Aorta (tissue), 5 donors: ENCODE measurements at regions not wholly inside any gene's neighbourhood (a gene's known extent, or its start where the extent isn't known, plus 50 kb on each side); places are given as distances from the start of the nearest gene placed in this dataset.

Experiments
- ATAC-seq: fragments of 200-7000 bp; cut with Tn5 transposase; one replicate; pipeline ENCODE4 v1.9.1; 2022; ENCODE audit warnings: moderate library complexity; ENCODE audit not compliant: low FRiP score
- DNase-seq, 2 donors: peaks; one replicate each; pipeline ENCODE4 v3.0.0-alpha.2; 2020
- H3K27ac ChIP-seq, 2 donors: one replicate each; pipeline ENCODE4 v1.5.1; 2013; ENCODE audit warnings: low read length in 2 of 2, mild to moderate bottlenecking in 2 of 2, moderate library complexity in 2 of 2, control low read depth in 1 of 2, inconsistent platforms in 1 of 2, low read depth in 1 of 2
- H3K27me3 ChIP-seq, 2 donors: one replicate each; pipeline ENCODE4 v1.6.1; 2013; ENCODE audit warnings: control low read depth in 1 of 2, low read length in 1 of 2, mild to moderate bottlenecking in 1 of 2, moderate library complexity in 1 of 2; ENCODE audit not compliant: insufficient read depth in 2 of 2, control insufficient read depth in 1 of 2
- H3K36me3 ChIP-seq, 2 donors: one replicate each; pipeline ENCODE4 v1.6.1; 2013; ENCODE audit warnings: control low read depth in 1 of 2, low read length in 1 of 2, mild to moderate bottlenecking in 1 of 2; ENCODE audit not compliant: insufficient read depth in 2 of 2, control insufficient read depth in 1 of 2
- H3K4me1 ChIP-seq, 2 donors: one replicate each; pipeline ENCODE4 v1.6.1; 2013; ENCODE audit warnings: low read length in 2 of 2, control low read depth in 1 of 2, mild to moderate bottlenecking in 1 of 2, moderate library complexity in 1 of 2; ENCODE audit not compliant: insufficient read depth in 2 of 2, control insufficient read depth in 1 of 2
- H3K4me3 ChIP-seq, 2 donors: one replicate each; pipeline ENCODE4 v1.5.1; 2013; ENCODE audit warnings: low read length in 2 of 2, control low read depth in 1 of 2, mild to moderate bottlenecking in 1 of 2
- H3K9me3 ChIP-seq: one replicate; pipeline ENCODE4 v1.6.1; 2013; ENCODE audit warnings: mild to moderate bottlenecking, low read length; ENCODE audit not compliant: control insufficient read depth
- WGBS, 2 donors: extraction: QIAGEN DNeasy Blood & Tissue Kit; methylation state at CpG; one replicate each; pipeline ENCODE4 v1.1.7; 2013; 5-methylcytosine and 5-hydroxymethylcytosine counted together
- intact Hi-C, 2 donors: fragments of 100-400 bp; cut with DNase I; formaldehyde crosslinking; loops; one replicate each; pipeline versions ENCODE4 v1.14.2 to v1.15.0; 2022
- donor health status: healthy with polysubstance abuse.
- donor health status: Bipolar disorder and iron deficiency.
- donor health status: DM: no; HTN: no; CAD: no.
- donor health status: DM: no; HTN: no; CAD: no.
- donor health status: DM: yes; HTN: yes; CAD: no.

DNA sequence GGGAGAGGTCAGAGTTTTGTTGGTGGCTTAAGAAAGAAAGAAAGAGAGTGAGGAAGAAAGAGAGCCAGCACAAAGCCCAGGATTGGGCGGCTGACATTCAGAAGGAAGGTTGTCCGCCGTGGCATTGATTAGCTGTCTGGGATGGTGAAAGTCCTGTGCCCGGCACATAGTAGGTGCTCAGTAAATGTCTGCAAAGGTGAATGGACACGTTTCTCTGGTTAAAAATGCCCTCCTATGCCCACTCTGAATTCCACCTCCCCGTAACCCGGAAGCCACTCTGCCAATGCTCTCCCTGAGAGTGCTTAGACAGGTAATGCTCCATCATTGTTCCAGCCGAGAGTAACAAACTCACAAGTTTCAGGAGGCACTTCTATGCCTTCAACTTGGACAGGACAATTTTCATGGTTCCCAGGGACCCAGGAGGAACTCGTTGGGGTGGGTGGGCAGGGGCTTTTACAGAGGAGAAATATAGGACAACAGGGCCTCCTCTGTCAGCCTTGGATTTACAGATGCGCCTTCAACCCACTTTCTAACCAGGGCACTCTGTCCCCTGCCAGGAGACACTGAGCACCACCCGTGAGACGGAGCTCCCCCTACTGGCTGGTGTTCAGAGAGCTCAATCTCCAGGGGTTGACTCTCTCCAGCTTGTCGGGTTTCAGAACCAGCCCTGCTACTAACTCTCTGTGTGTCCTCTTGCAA lies 411.5 kb upstream of the ZMIZ1 start:
- no peak overlapping the region for H3K4me3 ChIP-seq
- no peaks in the 10 kb centered on the region for H3K4me1 ChIP-seq
- ATAC-seq (peak; percentile 83), DNase-seq (peak; percentile 86 to 90)
- no peak overlapping the region for H3K27ac ChIP-seq
- H3K36me3 ChIP-seq: no peaks in the 10 kb centered on the region
- intact Hi-C loops: loop anchor here (2.0 to 10.0 kb wide), 4 partner anchors 445 to 613 kb away; no protein-coding TSS in a partner anchor
- no peaks in the 10 kb centered on the region for H3K27me3 ChIP-seq
- no peaks in the 10 kb centered on the region for H3K9me3 ChIP-seq
- WGBS, 2 donors: 77 to 78% methylated on average over 13 of the region's 13 CpGs

GRCh38 chr10:78657862-78658165 lies 411.0 kb upstream of the ZMIZ1 start:
- Histone ChIP-seq H3K27me3 (no peaks in the 10 kb centered on the region), H3K4me1 (no peaks in the 10 kb centered on the region), H3K9me3 (no peaks in the 10 kb centered on the region), H3K36me3 (no peaks in the 10 kb centered on the region), H3K4me3 (no peak overlapping the region), H3K27ac (no peak overlapping the region)
- ATAC-seq: no peak
- DNase-seq: no peak
- WGBS, 2 donors: 93 to 100% methylated on average over 1 of the region's 1 CpG
- intact Hi-C loops: loop anchor here (2.0 to 10.0 kb wide), 4 partner anchors 445 to 613 kb away; no protein-coding TSS in a partner anchor

DNA sequence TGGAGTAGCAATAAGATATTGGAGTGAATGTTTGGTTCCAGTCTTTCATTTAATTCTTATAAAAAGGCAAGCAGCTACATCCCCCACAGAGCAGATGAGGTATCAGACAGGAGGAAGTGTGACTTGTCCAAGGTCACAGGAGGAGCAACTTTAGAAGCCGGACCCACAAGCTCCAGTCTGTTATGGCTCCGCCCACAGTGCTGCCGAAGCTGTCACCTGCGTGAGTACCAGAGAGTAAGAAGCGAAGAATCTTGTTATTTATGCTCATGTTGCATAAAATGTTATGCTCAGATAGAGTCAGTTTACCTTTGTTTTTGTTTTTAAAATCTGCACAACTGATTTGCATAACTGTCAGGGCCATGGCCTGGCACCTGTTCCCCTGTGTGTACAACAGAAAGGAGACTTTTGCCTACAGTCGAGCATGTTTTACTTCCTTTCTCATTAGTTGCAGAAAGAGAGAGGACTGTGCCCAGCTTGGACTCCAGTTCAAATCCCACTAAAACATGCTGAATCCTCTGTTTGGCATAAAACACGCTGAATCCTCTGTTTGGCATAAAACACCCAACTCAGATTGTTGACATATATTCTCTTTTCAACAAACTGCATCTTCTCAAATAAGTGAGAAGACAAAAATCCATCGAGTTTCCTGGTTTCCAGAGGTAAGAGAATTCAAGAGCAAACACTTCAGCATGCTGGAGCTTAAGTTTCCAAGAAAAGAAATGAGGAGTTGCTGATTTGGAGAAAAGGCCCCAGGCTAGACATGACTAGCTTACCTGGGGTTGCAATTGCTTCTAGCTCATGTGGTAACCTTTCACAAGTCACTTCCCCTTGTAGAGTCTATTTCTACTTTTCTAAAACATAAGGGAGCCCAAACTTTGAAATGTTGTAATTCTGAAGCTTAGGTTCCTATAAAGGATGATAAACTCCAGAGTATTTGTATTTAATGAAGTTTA lies 409.8 kb upstream of the ZMIZ1 start:
- Histone ChIP-seq H3K4me3 (no peak overlapping the region), H3K27ac (no peak overlapping the region), H3K9me3 (peaks cover 2% of the 10 kb centered on the region), H3K4me1 (no peaks in the 10 kb centered on the region), H3K36me3 (no peaks in the 10 kb centered on the region), H3K27me3 (no peaks in the 10 kb centered on the region)
- intact Hi-C loops: loop anchor here (5.0 to 10.0 kb wide), 3 partner anchors 447 to 614 kb away; no protein-coding TSS in a partner anchor
- no peak for DNase-seq
- no peak for ATAC-seq
- WGBS, 2 donors: 92% methylated on average over 8 of the region's 8 CpGs

- Histone ChIP-seq H3K36me3 (no peaks in the 10 kb centered on the region), H3K9me3 (peaks cover 5% of the 10 kb centered on the region), H3K27ac (no peak overlapping the region), H3K4me1 (no peaks in the 10 kb centered on the region), H3K4me3 (no peak overlapping the region), H3K27me3 (no peaks in the 10 kb centered on the region)
- intact Hi-C loops: loop anchor here (5.0 to 10.0 kb wide), 3 partner anchors 447 to 615 kb away; no protein-coding TSS in a partner anchor
- DNase-seq (no peak), ATAC-seq (no peak)
Measured at GRCh38 chr10:78659598-78659967, 409.2 kb upstream of the ZMIZ1 start.

DNA sequence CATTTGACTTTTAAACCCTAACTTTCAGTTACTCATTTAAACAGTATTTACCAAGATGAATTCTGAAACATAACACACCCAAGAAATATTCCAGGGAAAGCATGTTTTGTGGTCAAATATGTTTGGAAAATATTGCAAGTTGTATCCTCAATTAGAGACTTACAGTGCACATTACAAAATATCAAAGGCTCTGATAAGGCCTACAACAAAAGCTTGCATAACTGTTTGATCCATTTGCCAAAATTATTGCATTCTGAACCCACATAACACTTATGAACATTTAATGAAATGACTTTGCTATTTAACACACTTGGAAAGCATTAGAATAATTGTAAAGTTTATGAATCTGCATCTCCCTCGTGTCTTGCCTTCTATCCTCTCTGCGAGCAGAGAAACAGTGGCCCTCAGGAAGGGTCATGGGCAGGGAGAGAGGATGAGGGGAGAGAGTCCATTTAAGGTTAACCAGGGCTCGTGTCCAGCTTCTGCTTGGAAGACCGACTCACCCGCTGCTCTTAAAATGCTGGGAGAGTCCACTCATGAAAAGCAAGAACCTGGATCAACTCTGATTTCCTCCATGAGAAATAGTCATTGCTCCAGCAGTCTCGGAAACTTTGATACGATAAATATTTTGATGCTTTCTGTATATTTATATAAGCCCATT lies 408.2 kb upstream of the ZMIZ1 start:
- H3K27ac ChIP-seq: no peak overlapping the region
- intact Hi-C loops: no loop called here
- DNase-seq: no peak

DNA sequence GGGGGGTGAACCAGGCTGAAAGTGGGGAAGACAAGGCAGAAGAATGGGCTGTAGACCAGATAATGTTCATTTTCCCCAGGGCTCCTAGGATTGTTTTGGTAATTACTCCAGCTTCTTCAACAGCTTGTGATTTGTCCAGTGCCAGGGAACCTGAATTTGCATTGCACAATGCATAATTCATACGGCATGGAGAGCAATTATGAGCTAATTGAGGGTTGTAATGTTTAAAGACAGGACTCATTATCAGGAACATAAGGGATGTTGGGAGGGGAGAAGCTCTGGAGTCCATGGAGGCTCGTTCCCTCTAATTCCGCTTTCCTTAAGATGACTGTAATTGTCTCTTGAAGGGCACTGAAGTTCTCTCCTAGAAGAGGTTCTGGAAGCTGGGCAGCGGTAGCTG lies 405.0 kb upstream of the ZMIZ1 start:
- no peak overlapping the region for H3K27ac ChIP-seq
- WGBS, 2 donors: 96 to 97% methylated on average over 4 of the region's 4 CpGs
- peaks cover 5% of the 10 kb centered on the region for H3K9me3 ChIP-seq
- H3K4me3 ChIP-seq: no peak overlapping the region
- no peaks in the 10 kb centered on the region for H3K4me1 ChIP-seq
- no peak for DNase-seq
- no peaks in the 10 kb centered on the region for H3K27me3 ChIP-seq
- intact Hi-C loops: no loop called here
- no peak for ATAC-seq
- H3K36me3 ChIP-seq: no peaks in the 10 kb centered on the region

More for the DNA sequence above, 408.2 kb upstream of the ZMIZ1 start:
- Histone ChIP-seq H3K36me3 (no peaks in the 10 kb centered on the region), H3K9me3 (peaks cover 5% of the 10 kb centered on the region), H3K4me1 (no peaks in the 10 kb centered on the region), H3K4me3 (no peak overlapping the region), H3K27me3 (no peaks in the 10 kb centered on the region)
- no peak for ATAC-seq
- WGBS, 2 donors: 86 to 89% methylated on average over 7 of the region's 7 CpGs

GRCh38 chr10:78664929-78665553 lies 403.7 kb upstream of the ZMIZ1 start:
- Histone ChIP-seq H3K4me3 (no peak overlapping the region), H3K4me1 (no peaks in the 10 kb centered on the region), H3K9me3 (peaks cover 5% of the 10 kb centered on the region), H3K27ac (no peak overlapping the region), H3K36me3 (no peaks in the 10 kb centered on the region), H3K27me3 (no peaks in the 10 kb centered on the region)
- ATAC-seq (no peak), DNase-seq (no peak)
- intact Hi-C loops: no loop called here
- 59 to 66% methylated on average over 4 of the region's 4 CpGs for WGBS, 2 donors

DNA sequence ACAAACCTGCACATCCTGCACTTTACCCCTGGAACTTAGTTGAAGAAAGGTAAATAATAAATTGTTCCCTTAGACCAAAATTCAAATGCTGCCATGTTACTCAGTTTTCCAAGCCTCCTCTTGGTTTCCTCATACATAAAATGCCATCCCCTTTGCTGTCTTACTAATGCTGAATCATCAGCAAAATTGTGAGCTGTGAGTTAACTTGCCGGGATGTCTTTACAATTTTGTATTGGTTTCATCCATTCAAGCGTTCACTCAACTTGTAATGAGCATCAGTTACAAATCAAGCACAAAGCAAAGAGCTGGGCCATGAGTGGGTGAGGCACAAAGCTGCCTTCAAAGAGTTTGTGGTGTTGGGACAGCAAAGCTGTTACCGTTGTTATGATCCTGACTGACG lies 395.8 kb upstream of the ZMIZ1 start:
- H3K27me3 ChIP-seq: no peaks in the 10 kb centered on the region
- ATAC-seq (no peak), DNase-seq (no peak)
- no peak overlapping the region for H3K4me3 ChIP-seq
- H3K9me3 ChIP-seq: no peaks in the 10 kb centered on the region
- intact Hi-C loops: no loop called here
- WGBS, 2 donors: 89 to 90% methylated on average over 4 of the region's 4 CpGs
- no peaks in the 10 kb centered on the region for H3K4me1 ChIP-seq
- H3K36me3 ChIP-seq: no peaks in the 10 kb centered on the region
- H3K27ac ChIP-seq: no peak overlapping the region
